NCI-H2227 (cell line): ENCODE measurements at regions not wholly inside any gene's neighbourhood (a gene's known extent, or its start where the extent isn't known, plus 50 kb on each side); places are given as distances from the start of the nearest gene placed in this dataset.

ENCODE experiments used
- DNase-seq: peaks from one replicate; lab custom pipeline; 2025; ENCODE audit not compliant: unreplicated experiment; lab: John Stamatoyannopoulos, UW

GRCh38 chr17:77481476-77482374 is 341.0 kb downstream of the SEC14L1 start:
- no peak for DNase-seq

DNA sequence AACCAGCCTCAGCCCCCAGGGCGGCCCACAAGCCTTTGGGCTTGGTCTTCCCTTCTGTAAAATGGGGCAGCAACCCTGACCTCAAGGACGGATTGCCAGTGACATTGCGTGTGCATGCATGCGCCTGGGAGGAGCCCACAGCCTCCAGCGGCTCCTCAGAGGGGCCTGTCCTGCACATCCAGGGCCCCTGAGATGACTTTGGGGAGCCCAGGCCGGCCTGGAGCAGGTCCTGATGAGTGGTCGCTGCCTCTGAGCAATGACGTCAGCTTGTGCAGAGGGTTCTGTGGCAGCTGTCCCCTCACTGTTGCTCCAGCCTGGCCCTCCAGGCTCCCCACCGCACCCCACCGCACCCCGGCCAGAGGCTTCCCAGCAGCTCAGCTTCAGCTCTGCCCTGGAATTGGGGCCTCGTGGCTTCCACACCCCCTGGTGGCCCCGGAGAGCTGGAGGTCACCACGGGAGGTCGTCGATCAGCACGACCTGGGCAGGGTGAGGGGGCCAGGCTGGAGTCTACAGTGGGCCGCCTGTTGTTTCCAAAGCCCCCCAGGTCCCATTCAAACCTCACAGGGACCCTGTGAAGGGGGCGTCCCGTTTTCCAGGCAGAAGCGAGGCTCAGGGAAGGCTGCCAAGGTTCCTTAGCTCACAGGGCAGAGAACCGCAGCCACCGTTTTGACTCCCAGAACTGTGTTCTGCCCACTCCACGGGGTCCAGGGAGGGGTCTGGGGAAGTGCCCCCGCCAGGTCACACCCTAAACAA is 341.8 kb downstream of the SEC14L1 start:
- no peak for DNase-seq

GRCh38 chr17:77483128-77483598 is 342.4 kb downstream of the SEC14L1 start:
- no peak for DNase-seq

DNA sequence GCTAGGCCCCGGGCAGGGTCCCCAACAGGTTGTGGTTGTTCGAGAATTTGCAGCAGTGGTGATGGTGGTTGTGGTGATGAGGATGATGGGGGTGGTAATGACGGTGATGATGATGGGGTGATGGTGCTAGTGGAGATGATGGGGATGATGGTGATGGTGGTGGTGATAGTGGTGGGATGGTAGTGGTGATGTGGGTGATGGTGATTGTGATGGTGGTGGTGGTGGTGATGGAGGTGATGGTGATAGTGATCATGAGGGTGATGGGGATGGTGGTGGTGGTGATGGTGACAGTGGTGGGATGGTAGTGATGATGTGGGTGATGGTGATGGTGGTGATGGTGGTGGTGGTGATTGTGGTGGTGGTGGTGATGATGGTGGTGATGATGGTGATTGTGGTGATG is 343.3 kb downstream of the SEC14L1 start:
- no peak for DNase-seq

GRCh38 chr17:77485089-77485833 is 344.5 kb downstream of the SEC14L1 start:
- DNase-seq, result no peak

GRCh38 chr17:77487211-77487629 is 346.5 kb downstream of the SEC14L1 start:
- no peak for DNase-seq

GRCh38 chr17:77487677-77488530 is 347.1 kb downstream of the SEC14L1 start:
- DNase-seq, result no peak

- no peak for DNase-seq
Measured at GRCh38 chr17:77488531-77489238, 347.9 kb downstream of the SEC14L1 start.

DNA sequence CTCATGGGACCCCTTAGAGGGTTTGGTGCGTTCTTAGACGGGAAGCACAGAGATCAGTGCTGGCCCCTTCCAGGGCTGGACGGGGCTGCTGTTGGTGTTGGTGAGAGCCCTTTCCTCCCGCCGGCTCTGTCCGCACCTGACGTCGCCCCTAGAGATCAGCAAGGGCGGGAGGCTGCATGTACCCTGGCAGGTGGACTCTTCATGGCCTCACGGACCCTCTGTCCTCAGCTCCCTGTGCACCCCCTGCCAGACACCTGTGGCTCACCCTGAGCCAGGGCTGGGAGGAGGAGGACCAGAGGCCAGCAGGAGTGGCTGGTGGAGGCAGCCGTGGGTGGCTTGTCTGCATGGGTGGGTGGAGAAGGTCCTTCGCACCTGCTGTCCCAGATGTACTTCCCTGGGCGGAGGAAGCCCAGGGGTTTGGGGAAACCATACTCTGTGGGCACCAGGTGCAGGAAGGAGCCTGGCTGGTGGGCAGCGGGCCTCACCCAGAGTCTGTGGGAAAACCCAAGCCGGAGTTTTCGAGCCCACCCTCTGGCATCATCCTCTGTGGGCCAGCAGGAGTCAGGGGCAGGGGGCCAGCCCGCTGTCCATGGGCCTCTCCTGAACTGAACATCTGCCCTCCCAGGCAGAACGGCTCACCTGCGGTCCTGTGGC is 348.6 kb downstream of the SEC14L1 start:
- no peak for DNase-seq

DNA sequence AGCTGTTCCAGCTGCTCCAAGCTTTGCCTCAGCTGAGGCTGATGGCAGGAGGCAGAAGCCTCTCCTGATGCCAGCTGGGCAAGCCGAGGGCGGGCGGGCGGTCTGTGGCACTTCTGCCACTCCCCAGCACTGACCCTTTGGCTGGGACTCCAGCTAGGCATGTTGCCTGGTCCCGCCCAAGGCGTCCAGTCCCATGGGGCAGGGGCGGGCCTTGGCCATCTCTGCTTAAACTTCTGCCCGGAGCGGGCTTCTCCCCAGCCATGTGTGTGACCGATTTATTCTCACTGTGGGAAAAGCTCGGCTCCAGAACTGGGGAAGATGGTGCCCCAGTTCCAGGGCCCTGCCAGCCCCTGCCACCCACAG is 349.1 kb downstream of the SEC14L1 start:
- DNase-seq, result no peak

DNA sequence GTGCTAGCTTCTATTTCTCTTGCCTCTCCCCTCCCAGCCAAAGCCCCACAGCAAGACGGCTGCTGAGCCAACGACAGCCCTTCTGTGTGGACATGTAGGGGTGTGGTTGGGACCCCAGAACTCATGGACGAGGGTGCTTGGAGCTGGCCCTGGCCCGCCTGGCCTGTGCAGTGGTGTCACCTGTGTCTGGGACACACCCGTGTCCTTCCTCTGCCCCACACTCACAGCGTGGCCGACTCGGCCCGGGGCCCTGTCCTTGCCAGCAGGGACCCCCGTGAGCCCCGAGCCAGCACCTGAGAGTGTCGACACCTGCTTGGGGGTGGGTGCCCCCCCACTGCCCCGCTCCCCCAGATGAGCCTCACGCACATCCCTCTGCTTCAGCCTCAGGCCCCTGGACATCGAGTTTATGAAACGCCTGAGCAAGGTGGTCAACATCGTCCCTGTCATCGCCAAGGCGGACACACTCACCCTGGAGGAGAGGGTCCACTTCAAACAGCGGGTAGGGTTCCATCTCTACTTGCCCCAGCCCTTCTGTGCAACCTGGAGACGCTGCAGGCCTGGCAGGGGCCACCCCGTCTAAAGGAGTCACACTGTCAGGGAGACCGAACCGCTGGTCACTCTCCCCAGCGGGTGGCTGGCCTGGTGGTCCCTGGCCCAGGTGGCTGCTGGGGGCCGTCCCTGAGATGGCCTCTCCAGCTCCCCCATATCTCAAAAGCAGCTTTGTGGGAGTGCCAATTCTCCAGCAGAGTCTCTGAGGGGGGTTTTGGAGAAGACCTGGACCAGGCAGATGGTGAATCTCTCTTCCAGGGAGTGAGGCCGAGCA is 349.8 kb downstream of the SEC14L1 start:
- no peak for DNase-seq

DNA sequence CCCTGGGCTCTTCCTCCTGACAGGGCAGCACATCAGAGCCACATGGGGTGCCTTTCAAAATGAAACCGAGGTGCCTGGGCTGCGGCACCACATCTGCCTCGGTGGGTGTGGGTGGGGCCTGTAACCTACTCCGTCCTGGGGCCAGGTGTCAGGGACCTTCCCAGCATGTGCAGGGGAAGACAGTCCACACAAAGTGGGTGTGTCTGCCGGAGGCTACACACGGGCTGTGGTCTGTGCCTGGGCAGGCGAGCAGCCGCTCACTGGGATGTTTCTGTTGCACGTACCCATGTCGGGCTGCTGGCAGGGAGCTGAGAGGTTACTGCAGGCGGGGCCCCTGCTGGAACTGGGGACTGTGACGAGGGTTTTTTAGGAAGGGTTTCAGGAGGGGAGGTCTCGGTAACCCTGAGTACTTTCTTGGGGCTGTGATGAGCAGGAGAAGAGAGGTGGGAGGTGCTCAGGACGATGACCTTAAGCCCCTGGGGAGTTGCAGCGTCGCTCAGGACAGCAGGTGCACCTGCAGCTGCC is 351.2 kb downstream of the SEC14L1 start:
- DNase-seq, result no peak

GRCh38 chr17:77492446-77493237 is 351.9 kb downstream of the SEC14L1 start:
- DNase-seq, result no peak

- DNase-seq, result no peak
Measured at GRCh38 chr17:77493238-77493820, 352.6 kb downstream of the SEC14L1 start.

GRCh38 chr17:77493901-77494663 is 353.3 kb downstream of the SEC14L1 start:
- DNase-seq, result no peak

GRCh38 chr17:77494664-77495435 is 354.1 kb downstream of the SEC14L1 start:
- DNase-seq, result peak; percentile 71
